GM23338 (cell line): ENCODE measurements at regions not wholly inside any gene's neighbourhood (a gene's known extent, or its start where the extent isn't known, plus 50 kb on each side); places are given as distances from the start of the nearest gene placed in this dataset.
"Not testable (repeated sequence)": the region's sequence is repeated elsewhere in the genome, so short reads cannot be mapped to it uniquely, and the experiment has no call there.

Experiments used
- CREB1 ChIP-seq: fragments of 250-450 bp; sonication (Bioruptor Pico); IDR thresholded peaks from 2 replicates; pipeline ENCODE4 v1.5.0; 2020; ENCODE audit warnings: low read depth, mild to moderate bottlenecking, moderate library complexity
- CTCF ChIP-seq, 2 experiments: fragments of 200-600 bp in 1 of 2; sonication (generic) in 1 of 2; conservative IDR thresholded peaks; 2 replicates each; pipeline versions ENCODE4 v1.5.1 to v1.6.1; 2016 to 2017; ENCODE audit warnings: antibody characterized with exemption in 2 of 2, low read depth in 2 of 2, mild to moderate bottlenecking in 2 of 2, moderate library complexity in 1 of 2
- ETS1 ChIP-seq: IDR thresholded peaks from 2 replicates; pipeline ENCODE4 v1.6.1; 2016; ENCODE audit warnings: antibody characterized with exemption
- EZH2 ChIP-seq: fragments of 200-600 bp; sonication (generic); IDR thresholded peaks from one replicate; pipeline ENCODE4 v1.8.0; 2017; ENCODE audit warnings: antibody characterized with exemption, mild to moderate bottlenecking, low read depth; ENCODE audit not compliant: unreplicated experiment
- EZH2phosphoT487 ChIP-seq: fragments of 200-600 bp; sonication (generic); IDR thresholded peaks from one replicate; pipeline ENCODE4 v1.8.1; 2018; ENCODE audit warnings: antibody characterized with exemption; ENCODE audit not compliant: unreplicated experiment
- POLR2AphosphoS5 ChIP-seq: IDR thresholded peaks from 2 replicates; pipeline ENCODE4 v1.6.1; 2016; ENCODE audit warnings: antibody characterized with exemption, low read depth
- ZNF331 ChIP-seq: fragments of 250-450 bp; sonication (Bioruptor Pico); IDR thresholded peaks from 2 replicates; pipeline ENCODE4 v1.5.0; 2020; ENCODE audit warnings: low read depth, mild to moderate bottlenecking, moderate library complexity

- not testable (repeated sequence) for TF ChIP-seq EZH2phosphoT487; CTCF (conservative IDR thresholded peaks at IDR 0.05; ENCODE audit: low read depth in 2 of 2); ETS1; POLR2AphosphoS5; EZH2; CREB1; ZNF331 (CRISPR knock-in tag)
These were observed 623.0 kb downstream of the UQCRFS1 start for GRCh38 chr19:28589991-28590411.
